Sigmoid colon (tissue), 6 donors: ENCODE measurements at regions not wholly inside any gene's neighbourhood (a gene's known extent, or its start where the extent isn't known, plus 50 kb on each side); places are given as distances from the start of the nearest gene placed in this dataset.
A peak's percentile ranks its signal among the peaks of the same experiment; 100 is the strongest.

Source experiments
- DNase-seq: peaks from one replicate; pipeline ENCODE4 v3.0.0-alpha.2; 2019
- H3K27ac ChIP-seq, 4 donors: fragments of 200-600 bp; sonication (generic); one replicate each; pipeline ENCODE4 v1.5.1; 2016 to 2019; ENCODE audit warnings: mild to moderate bottlenecking in 1 of 4
- H3K27me3 ChIP-seq, 3 donors: fragments of 200-600 bp; sonication (generic); one replicate each; pipeline ENCODE4 v1.5.1; 2019; ENCODE audit warnings: mild to moderate bottlenecking in 1 of 3
- H3K36me3 ChIP-seq, 4 donors: fragments of 200-600 bp; sonication (generic); one replicate each; pipeline ENCODE4 v1.5.1; 2016 to 2019
- H3K4me1 ChIP-seq, 4 donors: fragments of 200-600 bp; sonication (generic); one replicate each; pipeline ENCODE4 v1.5.1; 2017 to 2019
- H3K4me3 ChIP-seq, 4 donors: fragments of 200-600 bp; sonication (generic); one replicate each; pipeline ENCODE4 v1.5.1; 2017 to 2019; ENCODE audit warnings: mild to moderate bottlenecking in 2 of 4, moderate library complexity in 1 of 4
- H3K9me3 ChIP-seq, 4 donors: fragments of 200-600 bp in 3 of 4; sonication (generic) in 3 of 4; one replicate each; pipeline versions ENCODE4 v1.5.1 to v1.6.1; 2013 to 2019
- CTCF ChIP-seq, 4 experiments: fragments of 450-650 bp in 3 of 4; fragments of 200-600 bp in 1 of 4; IDR thresholded peaks; one replicate each; pipeline ENCODE4 v1.5.1; 2016 to 2019; ENCODE audit warnings: antibody characterized with exemption in 4 of 4, mild to moderate bottlenecking in 3 of 4, moderate library complexity in 2 of 4
- EP300 ChIP-seq, 4 donors: sonication (generic); formaldehyde crosslinking; IDR thresholded peaks; one replicate each; pipeline ENCODE4 v1.6.1; 2017; ENCODE audit warnings: antibody characterized with exemption in 4 of 4
- POLR2A ChIP-seq, 2 donors: fragments of 450-650 bp; IDR thresholded peaks; one replicate each; pipeline ENCODE4 v1.6.1; 2016; ENCODE audit warnings: antibody characterized with exemption in 2 of 2, mild to moderate bottlenecking in 2 of 2, moderate library complexity in 2 of 2
- POLR2AphosphoS5 ChIP-seq, 4 donors: sonication (generic); formaldehyde crosslinking; IDR thresholded peaks; one replicate each; pipeline ENCODE4 v1.6.1; 2017; ENCODE audit warnings: antibody characterized with exemption in 4 of 4
- WGBS, 2 donors: extraction: QIAGEN DNeasy Blood & Tissue Kit; methylation state at CpG; one replicate each; pipeline ENCODE4 v1.1.7; 2013; 5-methylcytosine and 5-hydroxymethylcytosine counted together
- intact Hi-C: fragments of 100-400 bp; cut with DNase I; formaldehyde crosslinking; loops from one replicate; pipeline ENCODE4 v1.15.1; 2023
- donor health status: healthy with polysubstance abuse.
- donor health status: healthy.

GRCh38 chr4:175106301-175106700 is 188.1 kb downstream of the ADAM29 start:
- Histone ChIP-seq H3K9me3 (peaks cover 0 to 4% (median 0%) of the 10 kb centered on the region in 4 donors), H3K27me3 (no peaks in the 10 kb centered on the region), H3K27ac (no peak overlapping the region), H3K4me1 (peaks cover 0 to 3% (median 0%) of the 10 kb centered on the region in 4 donors), H3K4me3 (no peak overlapping the region), H3K36me3 (no peaks in the 10 kb centered on the region)
- WGBS, 2 donors, result 74 to 81% methylated on average over 2 of the region's 2 CpGs
- intact Hi-C loops, result no loop called here
- no peak for DNase-seq
- no peak for TF ChIP-seq POLR2AphosphoS5 (IDR thresholded peaks at IDR 0.05)
- TF ChIP-seq EP300 (IDR thresholded peaks at IDR 0.05), result no peak
- TF ChIP-seq POLR2A (IDR thresholded peaks at IDR 0.05), result no peak
- TF ChIP-seq CTCF (IDR thresholded peaks at IDR 0.05), result no peak

GRCh38 chr4:175109933-175110332 is 191.8 kb downstream of the ADAM29 start:
- DNase-seq, result peak; percentile 59
- H3K4me3 ChIP-seq, result no peak overlapping the region
- H3K36me3 ChIP-seq, result no peaks in the 10 kb centered on the region
- peaks cover 0 to 4% (median 0%) of the 10 kb centered on the region in 4 donors for H3K9me3 ChIP-seq
- 61 to 78% methylated on average over 5 of the region's 5 CpGs for WGBS, 2 donors
- H3K27me3 ChIP-seq, result no peaks in the 10 kb centered on the region
- no peak overlapping the region for H3K27ac ChIP-seq
- TF ChIP-seq EP300 (IDR thresholded peaks at IDR 0.05), result no peak
- TF ChIP-seq CTCF (IDR thresholded peaks at IDR 0.05), result no peak
- no peak for TF ChIP-seq POLR2A (IDR thresholded peaks at IDR 0.05)
- no peak for TF ChIP-seq POLR2AphosphoS5 (IDR thresholded peaks at IDR 0.05)
- intact Hi-C loops, result no loop called here
- H3K4me1 ChIP-seq, result peaks cover 0 to 3% (median 0%) of the 10 kb centered on the region in 4 donors

GRCh38 chr4:175125410-175126068 is 207.4 kb downstream of the ADAM29 start:
- TF ChIP-seq CTCF (IDR thresholded peaks at IDR 0.05) (no peak), POLR2A (IDR thresholded peaks at IDR 0.05) (no peak), EP300 (IDR thresholded peaks at IDR 0.05) (no peak), POLR2AphosphoS5 (IDR thresholded peaks at IDR 0.05) (no peak)
- 92% methylated on average over 4 of the region's 4 CpGs for WGBS, 2 donors
- intact Hi-C loops, result no loop called here
- Histone ChIP-seq H3K9me3 (peaks cover 0 to 7% (median 4%) of the 10 kb centered on the region in 4 donors), H3K4me1 (no peaks in the 10 kb centered on the region), H3K27ac (no peak overlapping the region), H3K27me3 (no peaks in the 10 kb centered on the region), H3K36me3 (no peaks in the 10 kb centered on the region), H3K4me3 (no peak overlapping the region)
- DNase-seq, result no peak

GRCh38 chr4:175127314-175127713 is 209.2 kb downstream of the ADAM29 start:
- no peak for DNase-seq
- Histone ChIP-seq H3K4me1 (no peaks in the 10 kb centered on the region), H3K4me3 (no peak overlapping the region), H3K36me3 (no peaks in the 10 kb centered on the region), H3K27me3 (no peaks in the 10 kb centered on the region), H3K9me3 (peaks cover 0 to 3% (median 0%) of the 10 kb centered on the region in 4 donors), H3K27ac (no peak overlapping the region)
- WGBS, 2 donors, result 69 to 73% methylated on average over 2 of the region's 2 CpGs
- TF ChIP-seq EP300 (IDR thresholded peaks at IDR 0.05) (no peak), POLR2A (IDR thresholded peaks at IDR 0.05) (no peak), POLR2AphosphoS5 (IDR thresholded peaks at IDR 0.05) (no peak), CTCF (IDR thresholded peaks at IDR 0.05) (no peak)
- intact Hi-C loops, result no loop called here

GRCh38 chr4:175129797-175130196 is 211.6 kb downstream of the ADAM29 start:
- TF ChIP-seq POLR2AphosphoS5 (IDR thresholded peaks at IDR 0.05), result no peak
- no peak for TF ChIP-seq CTCF (IDR thresholded peaks at IDR 0.05)
- TF ChIP-seq POLR2A (IDR thresholded peaks at IDR 0.05), result no peak
- TF ChIP-seq EP300 (IDR thresholded peaks at IDR 0.05), result no peak
- no peak overlapping the region for H3K4me3 ChIP-seq
- DNase-seq, result no peak
- intact Hi-C loops, result no loop called here
- no peaks in the 10 kb centered on the region for H3K9me3 ChIP-seq
- no peak overlapping the region for H3K27ac ChIP-seq
- H3K4me1 ChIP-seq, result no peaks in the 10 kb centered on the region
- WGBS, 2 donors, result 45 to 73% methylated on average over 4 of the region's 4 CpGs
- H3K36me3 ChIP-seq, result no peaks in the 10 kb centered on the region
- H3K27me3 ChIP-seq, result no peaks in the 10 kb centered on the region
